ENCODE measurements at regions not wholly inside any gene's neighbourhood (a gene's known extent, or its start where the extent isn't known, plus 50 kb on each side); places are given as distances from the start of the nearest gene placed in this dataset.
"Not testable (repeated sequence)": the region's sequence is repeated elsewhere in the genome, so short reads cannot be mapped to it uniquely, and the experiment has no call there.

DNA sequence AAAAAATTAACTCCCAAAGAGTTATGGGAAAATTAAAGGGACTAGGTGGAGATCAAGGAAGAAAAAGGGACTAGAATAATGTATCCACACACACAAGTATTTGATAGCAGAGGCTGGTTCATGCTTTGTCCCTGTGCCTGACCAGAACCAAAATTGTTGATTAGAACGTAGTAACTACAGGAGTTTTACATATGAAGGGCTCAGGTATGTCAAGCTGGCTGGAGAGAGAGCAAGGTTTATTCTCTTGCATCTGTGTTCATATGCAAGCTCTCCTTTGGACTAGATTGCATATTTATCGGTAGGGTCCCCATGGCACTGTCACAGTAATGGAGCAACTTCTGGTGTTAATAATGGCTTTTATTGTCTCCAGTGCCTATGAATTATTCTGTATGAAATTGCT is 239.9 kb upstream of the TRPM3 start:
- DNase-seq, result no peak

DNA sequence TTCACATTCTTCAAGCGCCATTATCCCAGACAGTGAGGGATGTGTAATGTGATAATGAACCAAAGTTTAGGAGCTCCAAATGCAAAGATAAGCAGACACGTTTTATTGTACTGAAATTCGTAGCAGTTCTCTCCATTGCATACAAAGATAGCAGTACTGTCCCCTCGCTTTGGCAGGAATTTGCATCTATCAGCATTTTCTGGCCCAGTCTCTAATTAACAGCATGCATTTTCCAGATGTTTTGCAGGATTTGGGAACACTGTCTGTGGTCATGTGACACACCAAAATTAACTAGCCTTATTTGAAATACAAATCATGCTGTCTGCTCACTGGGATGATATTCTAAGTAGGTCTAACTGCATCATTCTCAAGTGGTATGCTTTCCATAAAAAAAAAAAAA is 235.9 kb upstream of the TRPM3 start:
- DNase-seq, result no peak

DNA sequence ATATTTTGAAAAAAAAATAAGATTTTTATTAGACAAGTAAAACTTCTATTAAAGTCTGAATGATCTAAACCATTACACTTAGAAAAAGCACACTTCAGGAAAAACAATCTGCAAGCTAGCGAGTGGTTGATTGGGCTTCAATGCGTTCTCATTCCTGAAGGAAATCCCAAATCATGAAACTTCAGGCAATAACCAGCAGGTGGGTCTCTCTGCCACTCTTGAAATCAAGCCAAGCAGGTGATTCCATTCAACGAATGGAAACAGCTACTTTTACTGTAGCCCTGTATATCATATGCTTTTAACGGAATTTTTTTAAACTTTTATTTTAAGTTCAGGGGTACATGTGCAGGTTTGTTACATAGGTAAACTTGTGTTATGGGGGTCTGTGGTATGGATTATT is 234.5 kb upstream of the TRPM3 start:
- no peak for DNase-seq

DNA sequence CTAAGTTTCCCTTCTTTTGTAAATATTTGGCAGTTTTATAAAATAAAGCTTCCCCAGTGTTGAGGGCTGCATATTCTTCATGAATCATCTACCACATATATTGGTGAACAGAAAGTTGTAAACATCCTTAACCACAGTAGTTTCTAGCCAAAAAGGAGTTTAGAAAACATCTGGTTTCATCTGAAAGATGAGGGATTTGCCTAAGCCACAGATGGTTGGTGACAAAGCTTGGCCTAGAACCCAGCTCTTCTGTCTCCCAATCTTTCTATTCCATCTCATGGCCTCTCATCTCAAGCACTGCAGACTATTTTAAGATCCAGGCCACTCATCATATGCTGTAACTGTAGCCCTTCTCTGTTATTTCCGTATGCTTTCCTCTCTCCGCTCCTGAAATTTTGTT is 232.3 kb upstream of the TRPM3 start:
- no peak for DNase-seq

DNA sequence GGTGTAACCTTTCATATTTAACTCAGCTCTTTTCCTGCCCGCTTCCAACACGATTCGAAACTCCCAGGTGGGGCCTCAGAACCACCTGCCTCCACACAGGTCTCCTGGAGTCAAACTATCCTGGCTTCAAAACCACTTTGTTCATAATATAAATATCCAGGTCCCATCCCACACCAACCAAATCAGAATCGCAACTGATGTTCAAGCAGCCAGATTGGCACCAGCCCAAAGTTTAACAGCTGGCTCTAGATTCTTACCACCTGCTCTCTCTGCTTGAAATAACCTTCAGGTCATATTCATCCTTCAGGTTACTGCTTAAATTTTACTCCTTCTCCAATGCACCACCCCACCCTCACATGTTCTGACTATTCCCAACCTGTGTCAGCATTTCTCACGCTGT is 231.4 kb upstream of the TRPM3 start:
- no peak for DNase-seq

DNA sequence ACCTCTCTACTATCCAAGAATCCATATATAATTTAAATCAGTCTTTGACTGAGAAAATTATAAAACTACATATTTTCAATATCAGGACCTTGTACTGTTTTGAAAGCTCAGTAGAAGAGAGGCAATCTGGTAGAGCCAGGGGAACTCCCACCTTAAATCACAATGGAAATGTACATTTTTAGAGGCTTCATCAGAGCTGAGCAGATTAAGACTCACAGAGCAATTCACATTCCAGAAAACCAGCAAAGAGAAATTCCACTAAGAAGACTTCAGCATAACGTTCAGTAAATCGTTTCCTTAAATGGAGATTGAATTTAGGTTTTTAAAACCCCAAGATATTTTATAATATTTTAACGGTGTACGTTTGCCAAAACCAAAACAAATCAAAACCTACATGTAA is 227.8 kb upstream of the TRPM3 start:
- no peak for DNase-seq

DNA sequence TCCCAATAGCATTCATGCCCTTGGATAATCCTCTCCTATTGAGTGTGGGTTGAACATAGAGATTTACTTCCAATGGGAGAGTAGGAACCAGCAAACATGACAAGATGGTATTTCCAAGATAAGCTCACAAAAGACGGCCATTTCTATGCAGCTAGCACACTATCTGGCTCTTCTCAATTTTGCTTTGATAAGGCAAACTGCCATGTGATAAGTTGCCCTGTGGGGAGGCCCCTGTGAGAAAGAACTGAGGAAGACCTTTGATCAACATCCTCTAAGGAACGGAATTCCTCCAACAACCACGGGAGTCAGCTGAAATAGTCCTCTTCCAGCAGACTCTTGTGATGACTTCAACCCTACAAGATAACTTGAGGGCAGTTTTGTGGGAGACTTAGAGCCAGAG is 211.9 kb upstream of the TRPM3 start:
- no peak for DNase-seq

DNA sequence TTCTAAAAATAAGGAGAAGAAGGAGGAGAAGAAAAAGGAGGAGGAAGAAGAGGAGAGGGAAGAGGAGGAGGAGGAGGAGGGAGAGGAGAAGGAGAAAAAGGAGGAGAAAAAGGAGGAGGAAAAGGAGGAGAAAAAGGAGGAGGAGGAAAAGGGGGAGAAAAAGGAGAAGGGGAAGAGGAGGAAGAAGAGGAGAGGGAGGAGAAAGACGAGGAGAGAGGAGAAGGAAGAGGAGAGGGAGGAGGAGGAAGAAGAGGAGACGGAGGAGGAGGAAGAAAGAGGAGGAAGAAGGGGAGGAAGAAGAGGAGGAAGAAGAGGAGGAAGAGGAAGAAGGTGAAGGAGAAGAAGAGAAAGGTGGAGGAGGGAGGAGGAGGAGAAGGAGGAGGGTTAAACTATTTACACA is 210.2 kb upstream of the TRPM3 start:
- DNase-seq, result no peak

DNA sequence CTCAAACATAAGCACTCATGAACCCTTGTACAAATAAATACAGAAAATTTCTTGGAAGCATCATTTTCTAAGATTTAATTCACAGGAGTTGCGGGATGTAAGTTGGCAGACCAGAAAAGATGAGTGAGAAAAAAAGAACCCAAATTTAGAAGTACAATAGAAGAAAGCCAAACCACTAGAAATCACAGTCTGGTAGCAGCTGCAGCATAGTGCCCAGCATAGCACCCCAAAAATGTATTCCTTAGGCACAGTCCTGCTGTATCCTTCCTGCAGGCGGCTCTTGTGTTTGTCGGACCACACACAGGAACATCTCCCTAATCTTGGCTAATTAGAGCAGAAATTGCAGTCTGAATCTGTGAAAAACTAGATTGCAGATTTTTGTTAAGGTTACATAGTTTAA is 208.5 kb upstream of the TRPM3 start:
- DNase-seq, result no peak

DNA sequence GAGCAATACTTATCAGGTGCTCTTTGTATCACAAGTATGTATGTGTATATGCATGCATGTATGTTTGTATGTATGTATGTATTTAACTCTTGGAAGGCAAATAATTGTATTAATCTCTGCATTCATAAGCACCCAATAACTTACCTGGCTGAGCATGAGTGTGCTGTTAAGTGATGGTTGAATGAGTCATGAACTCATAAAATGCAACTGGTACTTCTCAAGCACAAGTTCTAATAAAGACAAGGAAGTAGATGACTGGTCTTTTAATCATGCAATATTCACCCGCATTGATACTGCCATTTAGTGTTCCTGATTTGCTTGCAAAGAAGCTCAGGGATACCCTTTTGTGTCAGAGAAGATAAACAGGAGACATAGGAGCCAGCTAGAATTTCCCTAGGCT is 204.9 kb upstream of the TRPM3 start:
- DNase-seq, result no peak

DNA sequence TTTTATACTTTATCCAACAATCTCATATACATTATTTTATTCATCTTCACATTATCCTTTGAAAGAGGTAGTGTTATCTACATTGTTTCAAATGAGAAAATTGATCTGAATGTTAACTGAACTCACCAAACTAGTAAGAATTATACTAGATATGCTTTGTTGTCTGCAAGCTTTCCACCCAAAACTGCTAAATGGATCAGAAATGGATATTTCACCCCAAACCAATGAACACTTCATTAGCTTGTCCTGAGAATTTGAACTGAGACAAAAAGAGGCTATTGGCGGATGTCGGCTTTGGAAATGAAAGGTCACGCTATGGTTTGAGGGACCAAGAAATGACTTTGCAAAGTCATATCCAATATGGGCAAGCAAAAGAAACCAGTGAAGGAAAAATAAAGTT is 201.9 kb upstream of the TRPM3 start:
- DNase-seq, result no peak

DNA sequence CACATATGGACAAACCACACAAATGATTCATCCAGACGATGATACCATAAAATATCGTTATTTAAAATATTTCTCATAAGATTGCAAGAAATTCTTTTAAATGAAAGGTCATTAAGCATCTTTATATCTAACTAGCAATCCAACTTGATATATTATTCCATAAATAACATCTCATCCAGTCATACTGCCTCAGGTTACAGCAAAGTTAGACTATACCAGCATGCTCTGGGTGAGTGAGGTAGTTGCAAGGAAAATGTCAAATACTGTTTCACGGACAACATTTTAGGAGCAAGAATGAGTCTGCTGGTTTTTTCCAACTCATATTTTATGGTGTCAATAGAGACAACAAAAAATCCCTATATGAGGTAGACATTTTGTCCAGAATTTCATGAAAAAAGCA is 200.9 kb upstream of the TRPM3 start:
- no peak for DNase-seq

DNA sequence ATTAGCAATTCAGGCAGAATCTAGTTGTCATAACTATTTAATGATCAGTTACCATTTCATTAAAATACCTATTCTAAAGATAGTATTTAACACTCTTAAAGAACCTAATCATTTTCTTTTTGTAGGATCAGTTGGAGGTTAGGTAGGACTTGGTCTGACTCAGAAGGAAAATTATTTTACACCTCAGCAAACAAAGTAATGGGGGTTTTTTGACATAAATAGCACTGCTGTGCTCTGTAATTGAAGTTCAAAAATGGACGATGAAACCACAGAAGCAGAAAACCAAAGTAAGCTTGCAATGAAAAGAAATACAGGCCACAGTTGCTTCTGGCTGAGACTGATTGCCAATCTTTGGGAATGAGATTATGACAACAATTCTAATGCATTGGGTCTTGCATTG is 187.0 kb upstream of the TRPM3 start:
- DNase-seq, result peak; percentile 43 to 66

DNA sequence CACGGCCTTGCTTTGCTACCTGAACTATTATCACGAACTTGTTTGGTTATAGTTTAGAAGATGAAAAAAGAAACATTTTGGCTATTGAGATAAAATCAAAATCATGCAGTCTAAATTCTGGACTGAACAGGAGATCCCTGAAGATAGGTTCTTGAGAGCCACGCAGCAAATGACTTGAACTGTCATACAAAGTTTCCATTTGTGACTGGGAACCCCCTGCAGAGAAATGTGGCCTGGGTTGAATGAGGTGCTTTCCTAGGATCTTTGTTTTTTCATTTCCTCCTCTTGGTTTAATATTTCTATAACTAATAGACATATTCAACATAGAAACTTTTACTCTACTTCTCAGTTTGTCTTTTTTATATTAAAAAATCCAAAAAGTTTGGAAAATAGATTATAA is 184.7 kb upstream of the TRPM3 start:
- no peak for DNase-seq

DNA sequence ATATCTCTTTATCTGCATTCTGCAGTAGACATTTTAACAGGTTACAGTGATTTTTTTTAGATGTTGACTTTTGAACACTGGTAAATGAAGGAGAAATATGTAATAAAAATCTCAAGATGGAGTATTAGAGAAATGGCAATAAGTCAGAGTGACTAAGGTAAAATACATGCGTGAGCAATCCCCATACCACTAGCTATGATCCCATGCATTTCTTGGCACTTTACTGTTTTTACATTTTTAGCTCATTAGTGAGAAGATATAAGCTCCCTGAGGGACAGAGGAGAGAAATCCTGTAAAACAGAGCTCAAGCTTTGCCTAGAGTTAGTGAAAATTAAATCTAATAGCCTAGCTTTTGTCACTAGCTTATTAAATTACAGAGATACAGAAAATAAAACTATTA is 181.9 kb upstream of the TRPM3 start:
- no peak for DNase-seq

DNA sequence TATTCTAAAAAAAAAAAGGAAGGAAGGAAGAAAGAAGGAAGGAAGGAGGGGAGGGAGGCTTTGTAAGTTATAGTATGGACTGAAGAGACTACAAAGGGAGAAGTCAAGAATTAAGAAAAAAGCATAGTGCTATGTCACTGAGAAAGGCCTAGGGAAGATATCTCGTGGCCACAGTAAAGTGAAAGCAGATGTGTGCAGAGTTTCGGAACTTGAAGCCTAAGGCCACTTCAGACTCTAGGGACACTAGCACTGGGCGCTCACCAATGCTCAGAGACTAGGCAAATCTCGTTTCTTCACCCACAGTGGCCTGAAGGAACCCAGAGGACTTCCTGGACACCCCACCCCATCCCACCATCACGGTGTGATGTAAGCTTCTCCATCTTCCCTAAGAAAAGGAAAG is 181.4 kb upstream of the TRPM3 start:
- no peak for DNase-seq

DNA sequence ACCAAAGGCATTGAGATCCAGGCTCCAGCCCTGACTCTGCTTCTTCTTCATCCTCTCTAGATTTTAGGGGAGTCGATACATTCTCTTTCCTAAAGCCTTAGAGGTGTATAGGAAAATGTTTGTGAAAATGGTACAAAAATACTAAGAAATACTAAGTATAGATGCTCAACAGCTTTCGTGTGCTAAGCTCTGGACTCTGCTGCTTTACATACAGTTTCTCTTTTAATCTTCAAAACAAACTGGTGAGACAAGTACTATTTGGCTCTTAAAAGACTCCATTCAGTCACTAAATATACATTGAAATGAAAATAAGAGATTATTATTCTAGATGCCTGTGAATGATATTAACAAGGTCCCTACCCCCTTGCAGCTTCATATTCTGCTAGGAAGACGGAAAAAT is 174.5 kb upstream of the TRPM3 start:
- DNase-seq, result no peak

DNA sequence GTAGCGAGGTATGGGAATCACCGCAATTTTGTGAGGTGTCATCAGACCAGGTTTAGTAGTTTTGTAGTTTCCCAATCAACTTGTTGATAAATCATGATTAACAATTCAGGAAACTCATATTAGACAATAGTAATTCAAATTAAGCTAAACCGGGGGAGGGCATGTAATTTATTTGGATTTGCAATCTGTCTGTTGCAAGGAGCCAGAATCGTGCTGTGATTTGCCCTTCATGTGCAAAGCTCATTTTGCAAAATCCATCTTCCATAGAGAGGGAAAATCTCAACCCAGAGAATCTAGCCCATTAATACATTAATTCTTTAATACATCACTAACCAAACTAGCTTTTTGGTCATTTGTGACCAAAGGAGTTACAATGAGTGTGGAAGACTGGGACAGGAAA is 164.7 kb upstream of the TRPM3 start:
- DNase-seq, result no peak

DNA sequence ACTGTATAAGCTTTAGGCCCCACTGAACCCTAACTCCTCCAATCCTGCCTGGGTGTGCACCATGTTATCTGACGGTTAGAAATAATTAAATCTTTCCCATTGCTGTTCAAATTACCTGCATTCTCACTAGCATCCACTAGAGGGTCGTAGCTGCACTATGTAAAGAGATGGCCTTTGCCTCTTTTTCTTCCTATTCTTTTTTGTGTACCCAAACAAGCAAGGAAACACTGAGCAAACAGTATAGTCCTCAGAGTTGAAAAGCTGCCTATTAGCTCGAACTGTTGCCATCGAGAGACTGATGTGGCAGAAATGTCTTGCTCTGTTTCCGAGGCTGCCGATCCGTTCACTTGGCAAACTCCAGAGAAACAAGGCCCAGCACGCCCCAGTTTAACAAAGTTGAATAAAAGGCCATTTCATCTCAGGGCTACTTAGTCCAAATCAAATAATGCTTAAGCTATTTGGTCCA is 163.8 kb upstream of the TRPM3 start:
- peak; percentile 34 to 68 for DNase-seq

DNA sequence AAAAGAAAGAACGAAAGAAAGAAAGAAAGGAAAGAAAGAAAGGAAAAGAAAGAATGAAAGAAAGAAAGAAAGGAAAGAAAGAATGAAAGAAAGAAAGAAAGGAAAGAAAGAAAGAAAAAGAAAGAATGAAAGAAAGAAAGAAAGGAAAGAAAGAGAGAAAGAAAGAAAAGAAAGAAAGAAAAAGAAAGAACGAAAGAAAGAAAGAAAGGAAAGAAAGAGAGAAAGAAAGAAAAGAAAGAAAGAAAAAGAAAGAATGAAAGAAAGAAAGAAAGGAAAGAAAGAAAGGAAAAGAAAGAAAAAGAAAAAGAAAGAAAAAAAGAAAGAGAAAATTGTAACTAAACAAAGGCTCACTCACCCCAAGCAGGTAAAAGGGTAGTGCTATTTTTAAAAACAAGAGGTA is 160.7 kb upstream of the TRPM3 start:
- not testable (repeated sequence) for DNase-seq

DNA sequence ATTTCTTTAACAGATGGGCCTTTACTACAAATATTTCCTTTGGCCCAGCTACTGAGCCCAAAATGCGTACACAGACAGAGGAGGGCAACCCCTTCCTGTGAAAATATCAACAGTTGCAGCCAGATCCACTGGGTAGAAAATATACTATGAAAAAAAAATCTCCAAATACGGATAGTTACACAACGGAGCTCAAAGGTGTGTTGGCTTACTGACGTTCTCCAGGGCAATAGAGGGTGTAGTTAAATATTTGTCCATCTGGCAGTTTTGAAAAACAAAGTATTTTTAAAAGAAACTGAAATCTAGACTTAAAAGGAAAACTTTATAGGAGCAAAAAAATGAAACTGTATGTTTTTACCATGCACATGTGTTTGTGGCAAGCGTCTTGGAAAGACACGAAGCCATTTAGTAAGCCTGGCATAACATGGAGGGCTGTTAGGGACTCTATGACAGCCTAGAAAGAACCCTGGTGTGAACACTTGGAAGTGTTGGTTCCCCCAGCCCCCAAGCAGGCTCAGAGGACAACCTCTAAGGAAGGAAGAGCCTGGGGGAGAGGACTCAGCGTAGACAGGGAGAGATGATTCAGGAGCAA is 157.8 kb upstream of the TRPM3 start:
- DNase-seq, result no peak

DNA sequence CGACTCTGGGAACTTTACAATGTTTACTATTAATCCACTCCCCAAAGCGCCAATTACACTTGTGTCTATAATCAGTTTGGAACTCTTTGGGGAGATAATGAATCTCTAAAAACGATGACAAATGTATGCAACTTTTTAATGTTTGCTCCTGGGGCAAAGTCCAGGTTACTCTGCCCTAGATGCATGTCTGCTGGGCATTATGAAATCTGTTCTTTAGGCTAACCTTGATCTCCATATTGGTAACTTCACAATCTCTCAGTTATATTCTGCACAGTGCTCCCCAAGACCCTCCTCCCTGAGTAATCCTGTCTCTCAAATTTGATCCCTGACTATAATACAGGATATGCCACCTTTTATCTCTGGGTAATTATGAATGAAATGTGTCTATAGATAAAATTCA is 152.2 kb upstream of the TRPM3 start:
- no peak for DNase-seq

DNA sequence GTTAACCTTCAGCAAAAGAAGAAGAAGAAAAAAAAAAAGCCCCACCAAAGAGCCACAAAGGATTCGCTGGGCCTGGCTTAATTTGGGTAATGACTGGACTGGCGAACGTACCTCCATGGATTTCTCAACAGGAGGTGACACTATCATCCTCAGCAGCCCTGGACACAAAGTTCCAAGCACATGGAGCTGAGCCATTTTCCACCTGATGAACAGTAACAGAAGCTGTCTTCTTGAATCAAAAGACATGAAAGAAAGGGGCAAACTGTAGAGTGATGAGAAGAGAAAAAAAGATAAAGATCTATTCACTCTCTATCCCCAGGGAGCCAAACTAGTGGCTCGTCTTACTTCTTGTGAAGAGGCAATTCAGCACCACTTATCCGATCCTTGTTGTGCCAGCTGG is 150.2 kb upstream of the TRPM3 start:
- no peak for DNase-seq

DNA sequence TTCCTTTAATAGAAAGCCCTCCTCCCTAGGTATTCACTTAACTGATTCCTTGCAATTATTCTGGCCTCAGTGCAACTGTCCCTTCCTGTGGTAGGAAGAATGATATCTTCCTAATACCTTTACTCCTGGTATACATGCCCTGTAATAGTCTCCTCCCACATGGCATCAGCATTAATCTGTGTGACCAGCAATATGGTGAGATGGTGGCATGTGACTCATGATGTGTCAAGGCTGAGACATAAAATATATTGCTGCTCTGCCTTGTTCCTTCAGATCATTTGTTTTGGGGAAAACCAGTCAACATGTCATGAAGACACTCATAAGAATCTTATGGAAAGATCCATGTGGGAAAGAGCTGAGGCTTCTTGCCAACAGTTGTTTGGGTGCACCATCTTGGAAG is 149.1 kb upstream of the TRPM3 start:
- no peak for DNase-seq

DNA sequence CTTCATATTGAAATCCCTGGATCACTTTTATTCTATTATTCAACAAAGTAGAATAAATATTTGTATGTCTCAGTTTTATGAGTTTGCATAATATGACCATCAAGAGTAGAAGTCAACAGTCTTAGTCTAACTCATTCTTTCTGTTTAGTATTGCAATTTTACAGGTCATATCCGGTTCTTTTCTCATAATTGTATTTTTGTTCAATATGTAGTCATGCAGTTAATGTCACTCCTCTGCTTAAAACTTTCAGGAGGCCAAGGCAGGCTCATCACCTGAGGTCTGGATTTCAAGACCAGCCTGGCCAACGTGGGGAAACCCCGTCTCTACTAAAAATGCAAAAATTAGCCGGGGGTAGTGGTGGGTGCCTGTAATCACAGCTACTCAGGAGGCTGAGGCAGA is 148.4 kb upstream of the TRPM3 start:
- DNase-seq, result no peak
